Stimulated activated effector memory CD8-positive, alpha-beta T cell treated with anti-CD3 and anti-CD28 coated beads, Interleukin-12 subunit alpha, Interleukin-12 subunit beta, amount 100 ng/mL, for 72 hours (primary cell): ENCODE measurements at regions not wholly inside any gene's neighbourhood (a gene's known extent, or its start where the extent isn't known, plus 50 kb on each side); places are given as distances from the start of the nearest gene placed in this dataset.
"Not testable (repeated sequence)": the region's sequence is repeated elsewhere in the genome, so short reads cannot be mapped to it uniquely, and the experiment has no call there.

ENCODE experiments used
- ATAC-seq: fragments of 150-1000 bp; cut with Tn5 transposase; 2 replicates; pipeline ENCODE4 v1.10.0; 2021
- DNase-seq, 2 donors: peaks; one replicate each; pipeline ENCODE4 v3.0.0; 2021 to 2022; ENCODE audit warnings: low spot score in 2 of 2
- H3K27ac Mint-ChIP-seq: one replicate; pipeline ENCODE4 v1.8.0; 2022; ENCODE audit warnings: mild to moderate bottlenecking, mixed read lengths
- H3K36me3 Mint-ChIP-seq: one replicate; pipeline ENCODE4 v1.8.0; 2022; ENCODE audit warnings: mild to moderate bottlenecking, mixed read lengths
- H3K4me1 Mint-ChIP-seq: one replicate; pipeline ENCODE4 v1.8.0; 2022; ENCODE audit warnings: mixed read lengths
- H3K4me3 Mint-ChIP-seq: one replicate; pipeline ENCODE4 v1.8.0; 2022; ENCODE audit warnings: mild to moderate bottlenecking, mixed read lengths
- H3K9me3 Mint-ChIP-seq: one replicate; pipeline ENCODE4 v1.8.0; 2022; ENCODE audit warnings: mixed read lengths

GRCh38 chr4:78707268-78707667 is 68.9 kb upstream of the BMP2K start:
- peaks cover 5% of the 10 kb centered on the region for H3K9me3 Mint-ChIP-seq
- H3K27ac Mint-ChIP-seq, result no peak overlapping the region
- no peaks in the 10 kb centered on the region for H3K4me1 Mint-ChIP-seq
- no peaks in the 10 kb centered on the region for H3K36me3 Mint-ChIP-seq
- H3K4me3 Mint-ChIP-seq, result no peak overlapping the region
- no peak for ATAC-seq
- no peak for DNase-seq

DNA sequence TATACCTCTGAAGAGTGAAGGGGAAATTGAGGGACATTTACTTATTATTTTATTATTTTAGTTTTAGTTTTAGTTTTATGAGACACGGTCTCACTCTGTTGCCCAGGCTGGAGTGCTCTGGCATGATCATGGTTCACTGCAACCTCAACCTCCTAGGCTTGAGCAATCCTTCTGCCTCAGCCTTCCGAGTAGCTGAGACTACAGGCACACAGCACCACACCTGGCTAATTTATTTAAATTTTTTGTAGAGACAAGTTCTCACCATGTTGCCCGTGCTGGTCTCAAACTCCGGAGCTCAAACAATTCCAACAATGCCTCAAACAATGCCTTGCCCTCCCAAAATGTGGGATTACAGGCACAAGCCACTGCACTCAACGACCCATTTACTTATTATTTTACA is 68.4 kb upstream of the BMP2K start:
- Mint-ChIP-seq H3K27ac (no peak overlapping the region), H3K4me3 (no peak overlapping the region), H3K36me3 (no peaks in the 10 kb centered on the region), H3K4me1 (no peaks in the 10 kb centered on the region), H3K9me3 (peaks cover 5% of the 10 kb centered on the region)
- DNase-seq (no peak), ATAC-seq (no peak)

GRCh38 chr4:78710536-78710935 is 65.6 kb upstream of the BMP2K start:
- no peak for DNase-seq
- H3K9me3 Mint-ChIP-seq, result no peaks in the 10 kb centered on the region
- H3K4me1 Mint-ChIP-seq, result no peaks in the 10 kb centered on the region
- no peak overlapping the region for H3K27ac Mint-ChIP-seq
- H3K36me3 Mint-ChIP-seq, result no peaks in the 10 kb centered on the region
- ATAC-seq, result no peak
- no peak overlapping the region for H3K4me3 Mint-ChIP-seq

DNA sequence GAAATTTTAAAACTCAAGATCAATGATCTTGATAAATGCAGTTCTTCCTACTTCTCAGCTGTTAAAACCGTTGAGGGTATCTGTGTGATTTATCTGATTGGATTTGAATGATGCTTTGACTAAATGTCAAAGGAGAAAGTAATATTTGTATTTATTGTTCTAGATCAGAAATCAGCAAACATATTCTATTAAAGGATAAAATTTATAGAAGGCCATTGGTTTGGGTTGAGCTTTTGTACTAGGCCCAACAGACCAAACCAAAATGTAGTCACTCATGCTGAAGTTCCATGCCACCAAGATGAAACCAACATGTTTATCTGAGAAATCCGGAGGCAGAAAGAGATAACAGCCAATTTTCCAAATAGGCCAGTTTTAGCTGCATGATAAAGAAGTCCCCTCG is 64.5 kb upstream of the BMP2K start:
- DNase-seq, result no peak
- Mint-ChIP-seq H3K4me1 (no peaks in the 10 kb centered on the region), H3K27ac (no peak overlapping the region), H3K9me3 (no peaks in the 10 kb centered on the region), H3K36me3 (no peaks in the 10 kb centered on the region), H3K4me3 (no peak overlapping the region)
- no peak for ATAC-seq

- not testable (repeated sequence) for ATAC-seq, H3K36me3 Mint-ChIP-seq, H3K27ac Mint-ChIP-seq, H3K4me1 Mint-ChIP-seq, H3K4me3 Mint-ChIP-seq, H3K9me3 Mint-ChIP-seq, DNase-seq
Measured at GRCh38 chr4:78714598-78714997, 61.6 kb upstream of the BMP2K start.

GRCh38 chr4:78715372-78715771 is 60.8 kb upstream of the BMP2K start:
- not testable (repeated sequence) for H3K27ac Mint-ChIP-seq, H3K4me3 Mint-ChIP-seq, DNase-seq, H3K36me3 Mint-ChIP-seq, ATAC-seq, H3K9me3 Mint-ChIP-seq
- peaks cover 16% of the 10 kb centered on the region for H3K4me1 Mint-ChIP-seq

DNA sequence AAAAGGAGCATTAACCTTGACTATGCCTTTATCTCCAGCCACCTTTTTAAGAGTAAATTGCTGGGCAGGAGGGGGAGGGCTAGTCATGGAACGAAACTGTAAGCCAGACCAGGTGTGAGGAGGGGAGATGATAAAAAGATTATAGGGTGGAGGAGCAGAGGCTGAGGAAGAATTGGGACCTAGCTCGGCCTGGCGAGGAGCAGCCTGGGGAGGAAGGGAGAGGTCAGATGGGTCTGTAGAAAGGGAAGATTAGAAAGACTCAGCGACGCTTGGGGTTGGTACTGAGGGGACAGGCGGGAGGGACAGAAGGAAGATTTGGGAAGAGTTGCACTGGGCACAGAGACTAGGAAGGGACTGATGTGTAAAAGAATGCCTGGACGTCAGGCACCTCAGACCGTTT is 58.4 kb upstream of the BMP2K start:
- ATAC-seq, H3K36me3 Mint-ChIP-seq, DNase-seq, H3K27ac Mint-ChIP-seq, H3K9me3 Mint-ChIP-seq, H3K4me3 Mint-ChIP-seq: not testable (repeated sequence)
- H3K4me1 Mint-ChIP-seq, result peaks cover 26% of the 10 kb centered on the region

DNA sequence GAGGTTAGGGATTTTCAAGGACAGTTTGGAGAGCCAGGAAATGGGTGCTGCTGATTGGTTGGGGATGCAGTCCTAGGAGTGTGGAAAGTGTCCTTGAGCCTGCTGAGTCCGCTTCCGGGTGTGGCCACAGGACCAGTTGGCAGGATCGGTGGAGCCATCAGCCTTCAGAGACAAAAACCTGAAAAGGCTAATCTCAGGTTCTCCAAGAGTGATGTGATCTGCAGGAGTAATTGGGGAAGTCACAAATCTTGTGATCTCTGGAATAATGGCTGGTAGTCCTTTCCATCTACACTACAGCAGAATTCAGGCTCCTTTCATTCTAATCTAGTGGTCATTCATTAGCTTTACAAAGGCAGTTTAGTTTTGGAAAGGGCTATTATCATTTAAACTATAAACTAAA is 55.9 kb upstream of the BMP2K start:
- H3K9me3 Mint-ChIP-seq, result no peaks in the 10 kb centered on the region
- no peak for ATAC-seq
- no peak for DNase-seq
- H3K27ac Mint-ChIP-seq, result peak overlapping the region; percentile 16
- peaks cover 26% of the 10 kb centered on the region for H3K4me1 Mint-ChIP-seq
- H3K4me3 Mint-ChIP-seq, result no peak overlapping the region
- H3K36me3 Mint-ChIP-seq, result no peaks in the 10 kb centered on the region

- peak; percentile 91 for ATAC-seq
- H3K36me3 Mint-ChIP-seq, result no peaks in the 10 kb centered on the region
- peak overlapping the region; percentile 82 for H3K27ac Mint-ChIP-seq
Measured at GRCh38 chr4:78720994-78721677, 55.0 kb upstream of the BMP2K start.

DNA sequence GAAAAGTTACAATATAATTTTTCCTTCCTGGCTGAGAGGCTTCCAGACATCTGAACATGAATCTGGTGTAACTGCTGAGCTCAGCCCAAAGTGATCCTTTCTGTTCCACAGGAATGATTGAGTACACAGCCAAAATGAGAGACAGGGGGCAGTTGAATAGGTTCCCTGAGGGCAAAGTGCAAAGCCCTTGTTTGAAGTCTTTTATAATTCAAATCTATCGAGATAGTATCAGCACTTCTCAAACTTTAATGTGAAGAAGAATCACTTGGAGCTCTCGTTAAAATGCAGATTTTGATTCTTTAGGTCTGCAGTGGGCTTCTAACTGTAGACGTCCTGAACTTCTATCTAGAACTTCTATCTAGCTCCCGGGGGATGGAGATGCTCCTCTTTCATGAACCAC is 54.4 kb upstream of the BMP2K start:
- Mint-ChIP-seq H3K4me1 (peaks cover 26% of the 10 kb centered on the region), H3K4me3 (no peak overlapping the region), H3K27ac (no peak overlapping the region), H3K9me3 (no peaks in the 10 kb centered on the region), H3K36me3 (no peaks in the 10 kb centered on the region)
- ATAC-seq, result no peak
- DNase-seq, result no peak

More at GRCh38 chr4:78720994-78721677, 55.0 kb upstream of the BMP2K start:
- peak in 1 of 2 donors; percentile 51 for DNase-seq
- Mint-ChIP-seq H3K9me3 (no peaks in the 10 kb centered on the region), H3K4me1 (peaks cover 26% of the 10 kb centered on the region), H3K4me3 (peak overlapping the region; percentile 29)

DNA sequence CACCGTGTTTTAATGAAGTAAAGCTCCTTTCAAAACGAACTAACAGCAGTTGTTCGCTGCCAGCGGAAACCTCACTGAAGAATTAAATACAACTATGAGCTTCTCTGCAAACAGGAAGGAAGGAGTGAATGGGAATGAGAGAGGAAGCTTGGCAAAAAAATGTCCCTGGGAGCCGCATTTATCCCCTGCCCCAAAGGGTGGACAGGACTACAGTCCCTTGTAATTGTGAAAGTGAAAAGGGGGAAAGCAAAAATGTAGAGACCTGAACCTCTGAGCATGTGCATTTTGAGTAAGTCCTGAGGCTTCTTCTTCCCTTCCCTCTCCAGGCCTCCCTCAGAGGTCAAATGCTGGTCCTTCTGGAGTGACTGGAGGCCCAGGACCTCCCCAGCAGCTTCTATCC is 53.8 kb upstream of the BMP2K start:
- no peak for ATAC-seq
- no peak overlapping the region for H3K4me3 Mint-ChIP-seq
- H3K36me3 Mint-ChIP-seq, result no peaks in the 10 kb centered on the region
- DNase-seq, result no peak
- peaks cover 26% of the 10 kb centered on the region for H3K4me1 Mint-ChIP-seq
- no peak overlapping the region for H3K27ac Mint-ChIP-seq
- no peaks in the 10 kb centered on the region for H3K9me3 Mint-ChIP-seq

GRCh38 chr4:78722878-78723277 is 53.3 kb upstream of the BMP2K start:
- no peaks in the 10 kb centered on the region for H3K36me3 Mint-ChIP-seq
- peaks cover 26% of the 10 kb centered on the region for H3K4me1 Mint-ChIP-seq
- no peak overlapping the region for H3K4me3 Mint-ChIP-seq
- no peaks in the 10 kb centered on the region for H3K9me3 Mint-ChIP-seq
- DNase-seq, result no peak
- ATAC-seq, result no peak
- H3K27ac Mint-ChIP-seq, result no peak overlapping the region
